Spleen (tissue), 7 donors: ENCODE measurements at regions not wholly inside any gene's neighbourhood (a gene's known extent, or its start where the extent isn't known, plus 50 kb on each side); places are given as distances from the start of the nearest gene placed in this dataset.

ENCODE experiments used
- CTCF ChIP-seq, 11 experiments: fragments of 200-600 bp in 7 of 11; fragments of 450-650 bp in 4 of 11; sonication (generic) in 4 of 11; IDR thresholded peaks in 8 of 11; conservative IDR thresholded peaks in 3 of 11; 1 replicate in 7 of 11; 2 replicates in 4 of 11; pipeline versions ENCODE4 v1.4.0 to v1.8.0; 2016 to 2021; ENCODE audit warnings: antibody characterized with exemption in 11 of 11, inconsistent platforms in 4 of 11, mild to moderate bottlenecking in 1 of 11
- POLR2A ChIP-seq, 3 donors: fragments of 450-650 bp; IDR thresholded peaks; one replicate each; pipeline ENCODE4 v1.5.1; 2017; ENCODE audit warnings: antibody characterized with exemption in 3 of 3, mild to moderate bottlenecking in 1 of 3
- POLR2AphosphoS5 ChIP-seq, 3 donors: sonication (generic); formaldehyde crosslinking; IDR thresholded peaks; one replicate each; pipeline ENCODE4 v1.5.1; 2017; ENCODE audit warnings: antibody characterized with exemption in 3 of 3
- donor health status: DM: no; HTN: no; CAD: no; lungs with moderate emphysema.
- donor health status: DM: no; HTN: no; CAD: no.
- donor health status: DM: no; HTN: no; CAD: no.

GRCh38 chr7:45350896-45351295 lies 193.3 kb downstream of the RAMP3 start:
- no peak for TF ChIP-seq CTCF (IDR thresholded peaks at IDR 0.05 in 8 of 11, conservative IDR thresholded peaks at IDR 0.05 in 3 of 11)
- no peak for TF ChIP-seq POLR2AphosphoS5 (IDR thresholded peaks at IDR 0.05)
- no peak for TF ChIP-seq POLR2A (IDR thresholded peaks at IDR 0.05)
